HepG2 (cell line): ENCODE measurements at regions not wholly inside any gene's neighbourhood (a gene's known extent, or its start where the extent isn't known, plus 50 kb on each side); places are given as distances from the start of the nearest gene placed in this dataset.

Experiments
- ATAC-seq: fragments of 200-7000 bp; cut with Tn5 transposase; 3 replicates; pipeline ENCODE4 v1.9.1; 2020; ENCODE audit warnings: mild to moderate bottlenecking, moderate library complexity
- BruUV-seq: library from RNA; stranded (reverse); fragments of 400-500 nt; replicated peaks from 2 replicates; lab custom pipeline; 2021; lab: Mats Ljungman, UMichigan
- CTCF ChIA-PET: fragments of 300-600 bp; formaldehyde crosslinking; extraction: SDS; loops from one replicate; lab custom pipeline; 2021; ENCODE audit warnings: low total read pairs, inconsistent platforms, low intra/inter-chr PET ratio; lab: Yijun Ruan, JAX
- POLR2A ChIA-PET: fragments of 350-600 bp; sonication (Branson Sonifier 250); formaldehyde crosslinking; loops from one replicate; lab custom pipeline; 2020; ENCODE audit warnings: antibody characterized with exemption, inconsistent platforms; lab: Yijun Ruan, JAX
- DNase-seq: peaks from one replicate; pipeline ENCODE4 v3.0.0-alpha.2; 2015; ENCODE audit warnings: low spot score
- FAIRE-seq: peaks from 3 replicates; lab custom pipeline; 2011; peaks lifted over from hg19 to GRCh38; lab: Jason Lieb, UNC
- H2AFZ ChIP-seq: one replicate; pipeline ENCODE4 v1.6.1; 2011; ENCODE audit warnings: low read length, inconsistent platforms
- H3K27ac ChIP-seq: fragments of 300-600 bp; 3 replicates; pipeline ENCODE4 v1.8.0; 2011; ENCODE audit warnings: mixed run types, mild to moderate bottlenecking, mixed read lengths, low read length, inconsistent platforms; ENCODE audit not compliant: insufficient read depth; ENCODE audit errors: extremely low read length
- H3K27me3 ChIP-seq, 2 experiments: fragments of 200-600 bp in 1 of 2; 2 replicates in 1 of 2; 3 replicates in 1 of 2; pipeline versions ENCODE4 v1.6.0 to v1.8.0; 2011; ENCODE audit warnings: low read length in 2 of 2, mild to moderate bottlenecking in 2 of 2, moderate library complexity in 2 of 2, inconsistent platforms in 1 of 2; ENCODE audit not compliant: insufficient read depth in 2 of 2, control insufficient read depth in 1 of 2
- H3K36me3 ChIP-seq, 2 experiments: fragments of 200-600 bp in 1 of 2; replicated peaks in 1 of 2; 2 replicates in 1 of 2; 3 replicates in 1 of 2; pipeline versions ENCODE4 v1.5.1 to v1.8.0; 2011; ENCODE audit warnings: low read length in 2 of 2, inconsistent platforms in 1 of 2; ENCODE audit not compliant: insufficient read depth in 2 of 2, control insufficient read depth in 1 of 2
- H3K4me1 ChIP-seq: 2 replicates; pipeline ENCODE4 v1.5.1; 2012; ENCODE audit warnings: low read length, inconsistent platforms; ENCODE audit not compliant: insufficient read depth
- H3K4me2 ChIP-seq: 2 replicates; pipeline ENCODE4 v1.6.0; 2011; ENCODE audit warnings: low read depth, low read length, inconsistent platforms
- H3K4me3 ChIP-seq, 3 experiments: fragments of 200-600 bp in 1 of 3; sonication (generic), shearing (Covaris generic) in 1 of 3; replicated peaks in 1 of 3; 2 replicates each; pipeline ENCODE4 v1.5.1; 2011 to 2016; ENCODE audit warnings: low read length in 3 of 3, inconsistent platforms in 2 of 3, low read depth in 2 of 3, mild to moderate bottlenecking in 2 of 3, control low read depth in 1 of 3, mixed read lengths in 1 of 3; ENCODE audit not compliant: insufficient read depth in 1 of 3
- H3K79me2 ChIP-seq: one replicate; pipeline ENCODE4 v1.6.1; 2011; ENCODE audit warnings: low read length, inconsistent platforms; ENCODE audit not compliant: insufficient read depth
- H3K9ac ChIP-seq: 2 replicates; pipeline ENCODE4 v1.6.0; 2011; ENCODE audit warnings: mild to moderate bottlenecking, low read depth, low read length, inconsistent platforms; ENCODE audit not compliant: insufficient read depth
- H3K9me3 ChIP-seq: 2 replicates; pipeline ENCODE4 v1.5.1; 2012; ENCODE audit warnings: mild to moderate bottlenecking, low read length
- H4K20me1 ChIP-seq: 2 replicates; pipeline ENCODE4 v1.6.0; 2011; ENCODE audit warnings: inconsistent platforms, mild to moderate bottlenecking, low read length, moderate library complexity; ENCODE audit not compliant: insufficient read depth
- HBP1 ChIP-seq: IDR thresholded peaks from 2 replicates; pipeline ENCODE4 v1.6.1; 2016; ENCODE audit warnings: low read depth, control low read depth
- POLR2AphosphoS2 ChIP-seq: IDR thresholded peaks from 2 replicates; pipeline ENCODE4 v1.6.1; 2011; ENCODE audit warnings: low read depth, low read length, improper control_type of control experiment
- SETDB1 ChIP-seq: sonication (generic); formaldehyde crosslinking; IDR thresholded peaks from 2 replicates; pipeline ENCODE4 v1.5.1; 2020; ENCODE audit warnings: missing genetic modification reagents, mild to moderate bottlenecking, borderline replicate concordance
- TEAD3 ChIP-seq: optimal IDR thresholded peaks from 2 replicates; pipeline ENCODE3; 2016; ENCODE audit warnings: borderline replicate concordance
- TRAFD1 ChIP-seq: sonication (generic); formaldehyde crosslinking; IDR thresholded peaks from 2 replicates; pipeline ENCODE4 v1.5.1; 2020; ENCODE audit warnings: missing genetic modification reagents, mild to moderate bottlenecking, borderline replicate concordance
- ZFP82 ChIP-seq: sonication (generic); formaldehyde crosslinking; IDR thresholded peaks from 2 replicates; pipeline ENCODE4 v1.5.1; 2020; ENCODE audit warnings: mild to moderate bottlenecking, missing genetic modification reagents, borderline replicate concordance
- ZNF576 ChIP-seq: sonication (generic); formaldehyde crosslinking; IDR thresholded peaks from 2 replicates; pipeline ENCODE4 v1.4.0; 2020; ENCODE audit warnings: mild to moderate bottlenecking, missing genetic modification reagents
- ZNF678 ChIP-seq: sonication (generic); formaldehyde crosslinking; IDR thresholded peaks from 2 replicates; pipeline ENCODE4 v1.4.0; 2020; ENCODE audit warnings: mild to moderate bottlenecking, missing genetic modification reagents
- ZNF776 ChIP-seq: sonication (generic); formaldehyde crosslinking; IDR thresholded peaks from 2 replicates; pipeline ENCODE4 v1.4.0; 2020; ENCODE audit warnings: mild to moderate bottlenecking, missing genetic modification reagents
- WGBS: methylation state at CpG from one replicate; pipeline ENCODE4 v1.1.6; 2017; ENCODE audit warnings: low lambda C conversion rate; 5-methylcytosine and 5-hydroxymethylcytosine counted together
- in situ Hi-C: cut with HindIII; loops from 2 replicates; pipeline ENCODE4 v1.10.0; 2017; ENCODE audit warnings: low pct_unique_long_range_greater_than_20kb; ENCODE audit not compliant: extremely low pct_ligation_motif_present
- intact Hi-C: fragments of 100-400 bp; cut with micrococcal nuclease; formaldehyde crosslinking; loops from one replicate; pipeline ENCODE4 v1.10.0; 2022; ENCODE audit not compliant: unreplicated experiment

- ATAC-seq: no peak
- FAIRE-seq: no peak
Measured at GRCh38 chr15:68491415-68492106, 59.6 kb upstream of the ITGA11 start.

More at GRCh38 chr15:68491415-68492106, 59.6 kb upstream of the ITGA11 start:
- TF ChIP-seq TRAFD1 (CRISPR knock-in tag) (no peak), ZNF678 (no peak), ZFP82 (CRISPR knock-in tag) (no peak), ZNF776 (CRISPR knock-in tag) (no peak), HBP1 (no peak), TEAD3 (CRISPR knock-in tag) (no peak), ZNF576 (CRISPR knock-in tag) (no peak), SETDB1 (no peak), POLR2AphosphoS2 (no peak)
- TF ChIP-seq, all 625 proteins: peak for 0
- CTCF ChIA-PET: no interaction called here
- Histone ChIP-seq H3K9ac (no peak overlapping the region), H3K4me1 (no peaks in the 10 kb centered on the region), H3K36me3 (no peaks in the 10 kb centered on the region), H3K27me3 (peaks cover 0 to 6% of the 10 kb centered on the region in 2 experiments; a peak in 1 of 5 replicates), H2AFZ (no peak overlapping the region), H3K4me3 (no peak overlapping the region), H3K79me2 (no peaks in the 10 kb centered on the region), H3K4me2 (no peak overlapping the region), H4K20me1 (no peaks in the 10 kb centered on the region), H3K27ac (no peak overlapping the region), H3K9me3 (no peaks in the 10 kb centered on the region)
- no peak for DNase-seq
- in situ Hi-C loops (no loop called here), intact Hi-C loops (no loop called here)
- 23% methylated on average over 5 of the region's 5 CpGs for WGBS
- no TSS peak for BruUV-seq
- POLR2A ChIA-PET: no interaction called here
